ENCODE measurements at regions not wholly inside any gene's neighbourhood (a gene's known extent, or its start where the extent isn't known, plus 50 kb on each side); places are given as distances from the start of the nearest gene placed in this dataset.
"Not testable (repeated sequence)": the region's sequence is repeated elsewhere in the genome, so short reads cannot be mapped to it uniquely, and the experiment has no call there.

DNA sequence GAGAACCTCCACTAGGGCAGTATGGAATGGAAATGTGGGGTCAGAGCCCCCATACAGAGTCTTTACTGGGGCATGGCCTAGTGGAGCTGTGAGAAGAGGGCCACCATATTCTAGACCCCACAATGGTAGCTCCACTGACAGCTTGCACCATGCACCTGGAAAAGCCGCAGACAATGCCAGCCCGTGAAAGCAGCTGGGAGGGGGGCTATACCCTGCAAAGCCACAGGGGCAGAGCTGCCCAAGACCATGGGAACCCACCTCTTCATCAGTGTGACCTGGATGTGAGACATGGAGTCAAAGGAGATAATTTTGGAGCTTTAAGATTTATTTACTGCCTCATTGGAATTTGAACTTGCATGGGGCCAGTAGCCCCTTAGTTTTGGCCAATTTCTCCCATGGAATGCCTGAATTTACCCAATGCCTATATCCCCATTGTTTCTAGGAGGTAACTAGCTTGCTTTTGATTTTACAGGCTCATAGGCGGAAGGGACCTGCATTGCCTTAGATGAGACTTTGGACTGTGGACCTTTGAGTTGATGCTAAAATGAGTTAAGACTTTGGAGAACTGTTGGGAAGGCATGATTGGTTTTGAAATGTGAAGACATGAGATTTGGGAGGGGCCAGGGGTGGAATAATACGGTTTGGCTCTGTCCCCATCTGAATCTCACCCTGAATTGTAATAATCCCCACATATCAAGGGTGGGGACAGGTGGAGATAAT, 89.4 kb upstream of the MAMLD1 start:
- TF ChIP-seq EP300 (IDR thresholded peaks at IDR 0.05; ENCODE audit: borderline replicate concordance in 1 of 2, low read depth in 1 of 2, low read length in 1 of 2); EZH2phosphoT487 (IDR thresholded peaks at IDR 0.05; ENCODE audit: borderline replicate concordance, low read depth); RFX5 (IDR thresholded peaks at IDR 0.05; ENCODE audit: low read length); SIN3A (IDR thresholded peaks at IDR 0.05; ENCODE audit: borderline replicate concordance, low read depth, low read length); POLR2AphosphoS5 (IDR thresholded peaks at IDR 0.05; ENCODE audit: low read depth, low read length); TAF1 (IDR thresholded peaks at IDR 0.05; ENCODE audit: borderline replicate concordance, low read depth, low read length); RCOR1 (IDR thresholded peaks at IDR 0.05; ENCODE audit: low read length); RAD21 (IDR thresholded peaks at IDR 0.05; ENCODE audit: low read length): not testable (repeated sequence)
- TF ChIP-seq, protein P1, sequence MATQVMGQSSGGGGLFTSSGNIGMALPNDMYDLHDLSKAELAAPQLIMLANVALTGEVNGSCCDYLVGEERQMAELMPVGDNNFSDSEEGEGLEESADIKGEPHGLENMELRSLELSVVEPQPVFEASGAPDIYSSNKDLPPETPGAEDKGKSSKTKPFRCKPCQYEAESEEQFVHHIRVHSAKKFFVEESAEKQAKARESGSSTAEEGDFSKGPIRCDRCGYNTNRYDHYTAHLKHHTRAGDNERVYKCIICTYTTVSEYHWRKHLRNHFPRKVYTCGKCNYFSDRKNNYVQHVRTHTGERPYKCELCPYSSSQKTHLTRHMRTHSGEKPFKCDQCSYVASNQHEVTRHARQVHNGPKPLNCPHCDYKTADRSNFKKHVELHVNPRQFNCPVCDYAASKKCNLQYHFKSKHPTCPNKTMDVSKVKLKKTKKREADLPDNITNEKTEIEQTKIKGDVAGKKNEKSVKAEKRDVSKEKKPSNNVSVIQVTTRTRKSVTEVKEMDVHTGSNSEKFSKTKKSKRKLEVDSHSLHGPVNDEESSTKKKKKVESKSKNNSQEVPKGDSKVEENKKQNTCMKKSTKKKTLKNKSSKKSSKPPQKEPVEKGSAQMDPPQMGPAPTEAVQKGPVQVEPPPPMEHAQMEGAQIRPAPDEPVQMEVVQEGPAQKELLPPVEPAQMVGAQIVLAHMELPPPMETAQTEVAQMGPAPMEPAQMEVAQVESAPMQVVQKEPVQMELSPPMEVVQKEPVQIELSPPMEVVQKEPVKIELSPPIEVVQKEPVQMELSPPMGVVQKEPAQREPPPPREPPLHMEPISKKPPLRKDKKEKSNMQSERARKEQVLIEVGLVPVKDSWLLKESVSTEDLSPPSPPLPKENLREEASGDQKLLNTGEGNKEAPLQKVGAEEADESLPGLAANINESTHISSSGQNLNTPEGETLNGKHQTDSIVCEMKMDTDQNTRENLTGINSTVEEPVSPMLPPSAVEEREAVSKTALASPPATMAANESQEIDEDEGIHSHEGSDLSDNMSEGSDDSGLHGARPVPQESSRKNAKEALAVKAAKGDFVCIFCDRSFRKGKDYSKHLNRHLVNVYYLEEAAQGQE (IDR thresholded peaks at IDR 0.05; ENCODE audit: low read depth, low read length) = not testable (repeated sequence)
- TF ChIP-seq, protein P2, sequence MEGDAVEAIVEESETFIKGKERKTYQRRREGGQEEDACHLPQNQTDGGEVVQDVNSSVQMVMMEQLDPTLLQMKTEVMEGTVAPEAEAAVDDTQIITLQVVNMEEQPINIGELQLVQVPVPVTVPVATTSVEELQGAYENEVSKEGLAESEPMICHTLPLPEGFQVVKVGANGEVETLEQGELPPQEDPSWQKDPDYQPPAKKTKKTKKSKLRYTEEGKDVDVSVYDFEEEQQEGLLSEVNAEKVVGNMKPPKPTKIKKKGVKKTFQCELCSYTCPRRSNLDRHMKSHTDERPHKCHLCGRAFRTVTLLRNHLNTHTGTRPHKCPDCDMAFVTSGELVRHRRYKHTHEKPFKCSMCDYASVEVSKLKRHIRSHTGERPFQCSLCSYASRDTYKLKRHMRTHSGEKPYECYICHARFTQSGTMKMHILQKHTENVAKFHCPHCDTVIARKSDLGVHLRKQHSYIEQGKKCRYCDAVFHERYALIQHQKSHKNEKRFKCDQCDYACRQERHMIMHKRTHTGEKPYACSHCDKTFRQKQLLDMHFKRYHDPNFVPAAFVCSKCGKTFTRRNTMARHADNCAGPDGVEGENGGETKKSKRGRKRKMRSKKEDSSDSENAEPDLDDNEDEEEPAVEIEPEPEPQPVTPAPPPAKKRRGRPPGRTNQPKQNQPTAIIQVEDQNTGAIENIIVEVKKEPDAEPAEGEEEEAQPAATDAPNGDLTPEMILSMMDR (IDR thresholded peaks at IDR 0.05) = not testable (repeated sequence)
- TF ChIP-seq, protein P3, sequence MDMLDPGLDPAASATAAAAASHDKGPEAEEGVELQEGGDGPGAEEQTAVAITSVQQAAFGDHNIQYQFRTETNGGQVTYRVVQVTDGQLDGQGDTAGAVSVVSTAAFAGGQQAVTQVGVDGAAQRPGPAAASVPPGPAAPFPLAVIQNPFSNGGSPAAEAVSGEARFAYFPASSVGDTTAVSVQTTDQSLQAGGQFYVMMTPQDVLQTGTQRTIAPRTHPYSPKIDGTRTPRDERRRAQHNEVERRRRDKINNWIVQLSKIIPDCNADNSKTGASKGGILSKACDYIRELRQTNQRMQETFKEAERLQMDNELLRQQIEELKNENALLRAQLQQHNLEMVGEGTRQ (IDR thresholded peaks at IDR 0.05; ENCODE audit: borderline replicate concordance, low read depth, low read length) = not testable (repeated sequence)
